GM19351 (cell line): ENCODE measurements at regions not wholly inside any gene's neighbourhood (a gene's known extent, or its start where the extent isn't known, plus 50 kb on each side); places are given as distances from the start of the nearest gene placed in this dataset.

Source experiments
- ATAC-seq: cut with Tn5 transposase; IDR thresholded peaks from one replicate; pipeline ENCODE4 v1.9.1; 2021; ENCODE audit warnings: mild to moderate bottlenecking, moderate library complexity; ENCODE audit not compliant: unreplicated experiment

GRCh38 chr2:18800240-18800971 lies 211.0 kb upstream of the NT5C1B start:
- ATAC-seq = no peak

GRCh38 chr2:18799397-18799796 lies 210.0 kb upstream of the NT5C1B start:
- ATAC-seq = no peak

- no peak for ATAC-seq
Measured at GRCh38 chr2:18797133-18797845, 207.9 kb upstream of the NT5C1B start.

- no peak for ATAC-seq
Measured at GRCh38 chr2:18795906-18796305, 206.5 kb upstream of the NT5C1B start.

GRCh38 chr2:18792684-18793083 lies 203.3 kb upstream of the NT5C1B start:
- no peak for ATAC-seq

- no peak for ATAC-seq
Measured at GRCh38 chr2:18792226-18792629, 202.9 kb upstream of the NT5C1B start.

GRCh38 chr2:18791172-18791797 lies 201.9 kb upstream of the NT5C1B start:
- ATAC-seq = no peak

- ATAC-seq = no peak
Measured at GRCh38 chr2:18790509-18791171, 201.3 kb upstream of the NT5C1B start.

GRCh38 chr2:18788592-18788991 lies 199.2 kb upstream of the NT5C1B start:
- no peak for ATAC-seq

GRCh38 chr2:18787726-18788125 lies 198.4 kb upstream of the NT5C1B start:
- ATAC-seq = no peak

- no peak for ATAC-seq
Measured at GRCh38 chr2:18784245-18784644, 194.9 kb upstream of the NT5C1B start.

GRCh38 chr2:18781541-18782280 lies 192.3 kb upstream of the NT5C1B start:
- ATAC-seq = no peak

- no peak for ATAC-seq
Measured at GRCh38 chr2:18777250-18777812, 188.0 kb upstream of the NT5C1B start.

- ATAC-seq = no peak
Measured at GRCh38 chr2:18771212-18771611, 181.8 kb upstream of the NT5C1B start.

- ATAC-seq = no peak
Measured at GRCh38 chr2:18763338-18763737, 174.0 kb upstream of the NT5C1B start.

GRCh38 chr2:18762667-18763066 lies 173.3 kb upstream of the NT5C1B start:
- no peak for ATAC-seq

GRCh38 chr2:18754286-18754685 lies 164.9 kb upstream of the NT5C1B start:
- no peak for ATAC-seq

- ATAC-seq = no peak
Measured at GRCh38 chr2:18753722-18754121, 164.4 kb upstream of the NT5C1B start.

- no peak for ATAC-seq
Measured at GRCh38 chr2:18752667-18753422, 163.5 kb upstream of the NT5C1B start.

GRCh38 chr2:18752022-18752493 lies 162.7 kb upstream of the NT5C1B start:
- no peak for ATAC-seq
